ENCODE measurements at regions not wholly inside any gene's neighbourhood (a gene's known extent, or its start where the extent isn't known, plus 50 kb on each side); places are given as distances from the start of the nearest gene placed in this dataset.
"Not testable (repeated sequence)": the region's sequence is repeated elsewhere in the genome, so short reads cannot be mapped to it uniquely, and the experiment has no call there.

DNA sequence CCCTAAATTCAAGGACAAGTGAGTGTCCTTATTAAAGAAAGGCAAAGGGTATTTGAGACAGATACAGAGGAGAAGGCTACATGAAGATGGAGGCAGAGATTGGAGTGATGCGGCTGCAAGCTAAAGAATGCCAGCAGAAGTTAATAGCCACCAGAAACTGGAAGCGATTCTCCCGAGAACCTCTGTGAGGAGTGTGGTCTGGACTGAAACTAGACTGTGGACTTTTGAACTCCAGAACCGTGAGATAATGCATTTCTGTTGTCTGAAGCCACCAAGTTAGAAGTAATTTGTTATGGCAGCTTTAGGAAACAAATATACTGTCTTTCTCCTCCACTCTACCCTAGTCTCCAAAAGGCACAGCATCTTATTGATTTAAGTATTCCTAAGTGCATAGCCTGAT, 80.3 kb upstream of the CREB5 start:
- DNase-seq (ENCODE audit: low read depth), result no peak
- TF ChIP-seq, protein P1, sequence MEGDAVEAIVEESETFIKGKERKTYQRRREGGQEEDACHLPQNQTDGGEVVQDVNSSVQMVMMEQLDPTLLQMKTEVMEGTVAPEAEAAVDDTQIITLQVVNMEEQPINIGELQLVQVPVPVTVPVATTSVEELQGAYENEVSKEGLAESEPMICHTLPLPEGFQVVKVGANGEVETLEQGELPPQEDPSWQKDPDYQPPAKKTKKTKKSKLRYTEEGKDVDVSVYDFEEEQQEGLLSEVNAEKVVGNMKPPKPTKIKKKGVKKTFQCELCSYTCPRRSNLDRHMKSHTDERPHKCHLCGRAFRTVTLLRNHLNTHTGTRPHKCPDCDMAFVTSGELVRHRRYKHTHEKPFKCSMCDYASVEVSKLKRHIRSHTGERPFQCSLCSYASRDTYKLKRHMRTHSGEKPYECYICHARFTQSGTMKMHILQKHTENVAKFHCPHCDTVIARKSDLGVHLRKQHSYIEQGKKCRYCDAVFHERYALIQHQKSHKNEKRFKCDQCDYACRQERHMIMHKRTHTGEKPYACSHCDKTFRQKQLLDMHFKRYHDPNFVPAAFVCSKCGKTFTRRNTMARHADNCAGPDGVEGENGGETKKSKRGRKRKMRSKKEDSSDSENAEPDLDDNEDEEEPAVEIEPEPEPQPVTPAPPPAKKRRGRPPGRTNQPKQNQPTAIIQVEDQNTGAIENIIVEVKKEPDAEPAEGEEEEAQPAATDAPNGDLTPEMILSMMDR (IDR thresholded peaks at IDR 0.05; ENCODE audit: insufficient read depth, low read depth, low read length), result no peak

DNA sequence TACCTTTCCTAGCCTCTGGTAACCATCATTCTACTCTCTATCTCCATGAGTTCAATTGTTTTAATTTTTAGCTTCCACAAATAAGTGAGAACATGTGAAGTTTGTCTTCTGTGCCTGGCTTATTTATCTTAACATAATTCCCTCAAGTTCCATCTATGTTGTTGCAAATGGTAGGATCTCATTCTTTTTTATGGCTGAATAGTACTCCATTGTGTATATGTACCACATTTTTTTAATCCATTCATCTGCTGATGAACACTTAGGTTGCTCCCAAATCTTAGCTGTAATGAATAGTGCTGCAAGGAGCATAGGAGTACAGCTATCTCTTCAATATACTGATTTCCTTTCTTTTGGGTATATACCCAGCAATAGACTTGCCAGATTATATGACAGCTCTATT, 78.8 kb upstream of the CREB5 start:
- H3K4me3 ChIP-seq (ENCODE audit: low read depth, low read length); DNase-seq (ENCODE audit: low read depth): not testable (repeated sequence)

More for the DNA sequence above, 80.3 kb upstream of the CREB5 start:
- no peak overlapping the region for H3K4me3 ChIP-seq (ENCODE audit: low read depth, low read length)

DNA sequence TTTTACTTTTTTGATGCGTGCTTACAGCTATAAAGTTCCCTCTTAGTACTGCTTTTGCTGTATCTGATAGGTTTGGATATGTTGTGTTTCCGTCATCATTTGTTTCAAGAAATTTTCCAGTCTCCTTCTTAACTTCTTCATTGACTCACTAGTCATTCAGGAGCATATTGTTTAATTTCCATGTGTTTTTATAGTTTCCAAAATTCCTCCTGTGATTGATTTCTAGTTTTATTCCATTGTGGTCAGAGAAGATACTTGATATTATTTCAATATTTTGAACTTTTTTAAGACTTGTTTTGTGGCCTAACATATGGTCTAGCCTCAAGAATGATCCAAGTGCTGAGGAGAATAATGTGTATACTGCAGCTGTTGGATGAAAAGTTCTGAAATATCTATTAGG, 75.5 kb upstream of the CREB5 start:
- DNase-seq (ENCODE audit: low read depth), result no peak
- no peak overlapping the region for H3K4me3 ChIP-seq (ENCODE audit: low read depth, low read length)
- TF ChIP-seq, protein P1 (IDR thresholded peaks at IDR 0.05; ENCODE audit: insufficient read depth, low read depth, low read length), result no peak

DNA sequence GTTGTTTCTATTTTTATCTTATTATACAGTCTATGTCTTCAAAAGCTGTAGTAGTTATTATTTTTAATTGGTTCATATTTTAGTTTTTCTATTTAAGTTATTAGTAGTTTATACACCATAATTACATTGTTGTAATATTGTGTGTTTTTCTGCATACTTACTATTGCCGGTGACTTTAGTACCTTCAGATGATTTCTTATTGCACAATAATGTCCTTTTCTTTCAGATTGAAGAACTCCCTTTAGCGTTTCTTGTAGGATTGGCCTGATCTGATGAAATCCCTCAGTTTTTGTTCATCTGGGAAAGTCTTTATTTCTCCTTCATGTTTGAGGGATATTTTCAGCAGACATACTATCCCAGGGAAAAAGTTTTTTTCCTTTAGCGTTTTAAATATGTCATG, 74.3 kb upstream of the CREB5 start:
- H3K4me3 ChIP-seq (ENCODE audit: low read depth, low read length), result no peak overlapping the region
- TF ChIP-seq, protein P1 (IDR thresholded peaks at IDR 0.05; ENCODE audit: insufficient read depth, low read depth, low read length), result no peak
- DNase-seq (ENCODE audit: low read depth), result no peak

DNA sequence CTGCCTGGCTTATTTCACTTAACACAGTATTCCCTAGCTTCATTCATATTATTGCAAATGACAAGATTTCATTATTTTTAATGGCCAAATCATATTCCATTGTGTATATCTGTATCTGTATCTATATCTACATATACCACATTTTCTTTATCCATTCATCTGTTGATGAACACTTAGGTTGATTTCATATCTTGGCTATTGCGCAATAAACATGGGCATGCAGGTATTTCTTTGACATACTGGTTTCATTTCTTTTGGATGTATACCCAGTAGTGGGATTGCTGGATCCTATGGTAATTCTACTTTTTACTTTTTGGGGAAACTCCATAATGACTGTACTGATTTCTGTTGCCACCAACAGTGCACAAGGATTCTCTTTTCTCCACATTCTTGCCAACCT, 68.9 kb upstream of the CREB5 start:
- no peak overlapping the region for H3K4me3 ChIP-seq (ENCODE audit: low read depth, low read length)
- DNase-seq (ENCODE audit: low read depth), result no peak
- TF ChIP-seq, protein P1 (IDR thresholded peaks at IDR 0.05; ENCODE audit: insufficient read depth, low read depth, low read length), result no peak

DNA sequence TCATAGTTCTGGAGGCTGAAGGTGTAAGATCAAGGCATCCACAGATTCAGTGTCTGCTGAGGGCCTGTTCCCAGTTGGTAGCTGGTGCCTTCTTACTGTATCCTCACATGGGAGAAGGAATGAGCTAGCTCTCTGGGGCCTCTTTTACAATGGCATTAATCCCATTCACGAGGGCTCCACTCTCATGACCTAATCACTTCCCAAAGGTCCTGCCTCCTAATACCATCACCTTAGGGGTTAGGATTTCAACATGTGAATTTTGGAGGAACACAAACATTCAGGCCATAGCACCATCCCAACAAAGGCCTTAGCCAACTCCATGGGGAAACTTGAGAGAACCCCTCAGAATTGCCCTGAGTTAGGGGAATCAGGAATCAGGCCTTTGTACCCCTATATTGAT, 66.1 kb upstream of the CREB5 start:
- H3K4me3 ChIP-seq (ENCODE audit: low read depth, low read length), result no peak overlapping the region
- TF ChIP-seq, protein P1 (IDR thresholded peaks at IDR 0.05; ENCODE audit: insufficient read depth, low read depth, low read length), result no peak
- DNase-seq (ENCODE audit: low read depth), result no peak

DNA sequence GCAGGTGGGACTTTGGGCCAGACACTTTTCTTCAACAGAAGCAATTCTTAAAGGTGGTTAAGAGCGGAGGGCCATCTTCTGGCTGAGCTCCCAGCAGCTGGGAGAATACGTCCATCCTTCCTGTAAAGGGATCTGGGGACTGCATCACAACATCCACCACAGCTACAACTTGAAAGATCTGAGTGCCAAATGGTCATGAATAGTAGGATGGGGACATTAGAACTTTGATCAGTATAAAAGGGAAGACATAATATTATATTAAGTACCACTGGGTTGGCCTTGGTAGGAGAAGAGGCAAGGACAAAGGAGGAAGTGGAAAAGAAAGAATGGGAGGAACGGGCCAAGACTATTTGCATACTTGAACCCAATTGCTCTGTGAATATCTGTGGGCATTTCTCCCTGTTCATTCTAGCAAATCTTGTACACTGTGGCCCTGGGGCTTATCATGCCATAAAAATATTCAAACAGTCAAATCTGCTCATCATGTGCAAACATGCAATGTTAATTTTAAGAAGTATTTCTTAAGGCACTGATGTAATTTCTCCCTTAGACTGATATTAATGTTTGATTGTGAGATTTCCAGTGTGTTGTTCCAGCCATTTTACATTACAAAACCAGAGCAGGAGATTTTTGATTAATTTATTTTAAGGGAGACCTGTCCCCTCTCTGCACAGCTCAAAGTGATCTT, 65.5 kb upstream of the CREB5 start:
- H3K4me3 ChIP-seq (ENCODE audit: low read depth, low read length), result no peak overlapping the region
- TF ChIP-seq, protein P1 (IDR thresholded peaks at IDR 0.05; ENCODE audit: insufficient read depth, low read depth, low read length), result no peak
- no peak for DNase-seq (ENCODE audit: low read depth)
